ENCODE measurements at regions not wholly inside any gene's neighbourhood (a gene's known extent, or its start where the extent isn't known, plus 50 kb on each side); places are given as distances from the start of the nearest gene placed in this dataset.
"Not testable (repeated sequence)": the region's sequence is repeated elsewhere in the genome, so short reads cannot be mapped to it uniquely, and the experiment has no call there.

DNA sequence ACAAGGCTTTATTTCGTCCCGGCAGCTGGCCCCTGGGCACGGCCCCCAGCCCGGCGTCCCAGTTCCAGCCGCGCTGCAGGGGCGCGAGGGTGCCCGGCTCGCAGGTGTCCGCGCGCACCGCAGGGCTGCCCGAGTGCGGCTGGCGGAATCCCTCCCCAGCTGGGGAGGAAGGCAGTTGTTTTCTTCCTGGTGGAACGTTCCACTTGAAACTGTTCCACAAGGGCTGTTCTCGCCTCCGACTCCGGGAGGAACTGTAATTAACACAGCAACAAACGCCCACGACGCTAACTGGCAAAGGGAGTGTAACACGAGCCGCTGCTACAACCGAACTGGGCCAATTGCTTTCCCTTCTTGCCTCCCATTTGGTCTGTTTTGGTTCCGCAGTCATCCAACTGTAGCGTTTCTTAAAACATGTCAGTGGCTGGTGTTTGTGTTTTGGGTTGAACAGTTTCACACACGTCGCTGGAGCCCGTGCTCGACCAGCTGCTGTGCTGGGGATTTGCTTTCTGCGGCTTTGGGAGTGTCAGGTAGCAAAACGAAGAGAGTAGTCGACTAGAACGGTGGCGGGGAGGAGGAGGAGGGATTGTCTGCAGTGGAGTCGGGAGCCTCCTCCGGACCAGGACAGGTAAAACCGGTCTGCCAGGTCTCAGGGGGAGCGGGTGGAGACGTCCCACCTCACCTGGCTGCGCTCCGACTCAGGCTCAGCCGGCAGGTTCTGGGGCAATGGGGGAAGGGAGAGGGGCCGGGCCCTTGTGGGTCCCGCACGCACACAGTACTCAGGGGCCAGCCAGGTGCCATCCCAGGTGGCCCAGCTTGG is 131.6 kb upstream of the NIPBL start:
- peaks cover 6% of the 10 kb centered on the region for H3K4me1 ChIP-seq (ENCODE audit: low read depth, poor library complexity, severe bottlenecking)
- H4K20me1 ChIP-seq (ENCODE audit: insufficient read depth) = no peaks in the 10 kb centered on the region
- TF ChIP-seq, protein P1, sequence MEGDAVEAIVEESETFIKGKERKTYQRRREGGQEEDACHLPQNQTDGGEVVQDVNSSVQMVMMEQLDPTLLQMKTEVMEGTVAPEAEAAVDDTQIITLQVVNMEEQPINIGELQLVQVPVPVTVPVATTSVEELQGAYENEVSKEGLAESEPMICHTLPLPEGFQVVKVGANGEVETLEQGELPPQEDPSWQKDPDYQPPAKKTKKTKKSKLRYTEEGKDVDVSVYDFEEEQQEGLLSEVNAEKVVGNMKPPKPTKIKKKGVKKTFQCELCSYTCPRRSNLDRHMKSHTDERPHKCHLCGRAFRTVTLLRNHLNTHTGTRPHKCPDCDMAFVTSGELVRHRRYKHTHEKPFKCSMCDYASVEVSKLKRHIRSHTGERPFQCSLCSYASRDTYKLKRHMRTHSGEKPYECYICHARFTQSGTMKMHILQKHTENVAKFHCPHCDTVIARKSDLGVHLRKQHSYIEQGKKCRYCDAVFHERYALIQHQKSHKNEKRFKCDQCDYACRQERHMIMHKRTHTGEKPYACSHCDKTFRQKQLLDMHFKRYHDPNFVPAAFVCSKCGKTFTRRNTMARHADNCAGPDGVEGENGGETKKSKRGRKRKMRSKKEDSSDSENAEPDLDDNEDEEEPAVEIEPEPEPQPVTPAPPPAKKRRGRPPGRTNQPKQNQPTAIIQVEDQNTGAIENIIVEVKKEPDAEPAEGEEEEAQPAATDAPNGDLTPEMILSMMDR (conservative IDR thresholded peaks at IDR 0.05; ENCODE audit: low read depth, low read length) = no peak; the same call in none of the 2 replicates
- peak overlapping the region; percentile 25; the same call in 1 of the 2 replicates for H3K9ac ChIP-seq
- H3K4me3 ChIP-seq (IDR thresholded peaks at IDR 0.05; ENCODE audit: insufficient read depth, low read depth, low read length) = no peak overlapping the region
- H3K27me3 ChIP-seq (ENCODE audit: insufficient read depth, low read depth) = peaks cover 4% of the 10 kb centered on the region; the same call in 1 of the 2 replicates
- peak overlapping the region; percentile 96 for H3K4me2 ChIP-seq
- no peak overlapping the region for H3K27ac ChIP-seq
- H2AFZ ChIP-seq (ENCODE audit: low read depth) = peak overlapping the region; percentile 99
- no peaks in the 10 kb centered on the region for H3K79me2 ChIP-seq (ENCODE audit: insufficient read depth, low read depth)
- H3K36me3 ChIP-seq (ENCODE audit: insufficient read depth) = no peaks in the 10 kb centered on the region

DNA sequence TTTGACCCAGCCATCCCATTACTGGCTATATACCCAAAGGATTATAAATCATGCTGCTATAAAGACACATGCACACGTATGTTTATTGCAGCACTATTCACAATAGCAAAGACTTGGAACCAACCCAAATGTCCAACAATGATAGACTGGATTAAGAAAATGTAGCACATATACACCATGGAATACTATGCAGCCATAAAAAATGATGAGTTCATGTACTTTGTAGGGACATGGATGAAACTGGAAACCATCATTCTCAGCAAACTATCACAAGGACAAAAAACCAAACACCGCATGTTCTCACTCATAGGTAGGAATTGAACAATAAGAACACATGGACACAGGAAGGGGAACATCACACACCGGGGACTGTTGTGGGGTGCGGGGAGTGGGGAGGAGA is 128.8 kb upstream of the NIPBL start:
- not testable (repeated sequence) for H3K4me2 ChIP-seq; H3K36me3 ChIP-seq (ENCODE audit: insufficient read depth); H4K20me1 ChIP-seq (ENCODE audit: insufficient read depth); H3K27ac ChIP-seq; H3K9ac ChIP-seq; H3K27me3 ChIP-seq (ENCODE audit: insufficient read depth, low read depth); H3K4me3 ChIP-seq (IDR thresholded peaks at IDR 0.05; ENCODE audit: insufficient read depth, low read depth, low read length); H3K79me2 ChIP-seq (ENCODE audit: insufficient read depth, low read depth); H2AFZ ChIP-seq (ENCODE audit: low read depth); H3K4me1 ChIP-seq (ENCODE audit: low read depth, poor library complexity, severe bottlenecking)

DNA sequence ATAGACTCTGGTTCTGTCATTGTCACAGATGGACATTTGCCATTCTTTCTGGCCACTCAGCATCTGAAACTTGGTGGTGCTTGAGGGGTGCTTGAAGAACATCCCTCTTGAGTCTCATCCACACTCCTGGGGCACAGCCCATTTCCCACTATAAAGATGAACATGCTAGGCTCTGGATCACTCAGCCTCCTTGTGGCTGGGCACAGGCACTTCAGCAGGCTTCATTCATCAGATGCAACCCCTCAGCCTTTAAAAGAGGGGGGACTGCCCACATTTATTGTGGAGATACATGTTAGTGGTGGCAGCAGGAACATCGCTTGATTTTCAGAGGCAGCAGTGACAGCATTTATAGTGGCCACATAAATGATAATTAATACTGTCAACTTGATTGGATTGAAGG is 124.7 kb upstream of the NIPBL start:
- Histone ChIP-seq H3K4me2 (no peak overlapping the region), H3K9ac (no peak overlapping the region), H3K27me3 (ENCODE audit: insufficient read depth, low read depth) (no peaks in the 10 kb centered on the region), H3K4me3 (IDR thresholded peaks at IDR 0.05; ENCODE audit: insufficient read depth, low read depth, low read length) (no peak overlapping the region), H3K4me1 (ENCODE audit: low read depth, poor library complexity, severe bottlenecking) (no peaks in the 10 kb centered on the region), H3K79me2 (ENCODE audit: insufficient read depth, low read depth) (no peaks in the 10 kb centered on the region), H4K20me1 (ENCODE audit: insufficient read depth) (no peaks in the 10 kb centered on the region), H3K36me3 (ENCODE audit: insufficient read depth) (no peaks in the 10 kb centered on the region), H2AFZ (ENCODE audit: low read depth) (no peak overlapping the region), H3K27ac (no peak overlapping the region)
- TF ChIP-seq, protein P1 (conservative IDR thresholded peaks at IDR 0.05; ENCODE audit: low read depth, low read length) = no peak

DNA sequence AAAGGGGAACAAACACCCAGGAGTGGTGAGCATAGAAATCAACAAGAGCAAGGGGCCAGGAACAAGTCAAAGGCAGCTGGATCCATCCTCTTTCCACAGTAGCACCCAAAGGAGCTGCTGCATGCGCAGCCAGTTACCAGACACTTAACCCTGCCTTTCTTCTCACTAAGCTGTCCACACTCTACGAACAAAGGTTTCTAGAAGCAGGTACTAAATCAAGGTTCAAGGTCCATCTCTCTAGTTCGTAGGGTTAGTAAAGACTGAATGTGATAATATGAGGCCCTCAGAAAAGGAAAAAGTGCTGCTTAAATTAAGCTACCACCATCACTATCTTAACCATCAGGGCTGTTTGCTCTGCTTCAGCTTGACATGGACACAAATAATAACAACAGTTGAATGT is 121.2 kb upstream of the NIPBL start:
- Histone ChIP-seq H3K9ac (no peak overlapping the region), H3K27ac (no peak overlapping the region), H3K4me2 (no peak overlapping the region), H2AFZ (ENCODE audit: low read depth) (no peak overlapping the region), H3K27me3 (ENCODE audit: insufficient read depth, low read depth) (no peaks in the 10 kb centered on the region), H3K4me3 (IDR thresholded peaks at IDR 0.05; ENCODE audit: insufficient read depth, low read depth, low read length) (no peak overlapping the region), H3K4me1 (ENCODE audit: low read depth, poor library complexity, severe bottlenecking) (no peaks in the 10 kb centered on the region), H4K20me1 (ENCODE audit: insufficient read depth) (no peaks in the 10 kb centered on the region), H3K79me2 (ENCODE audit: insufficient read depth, low read depth) (no peaks in the 10 kb centered on the region), H3K36me3 (ENCODE audit: insufficient read depth) (no peaks in the 10 kb centered on the region)
- TF ChIP-seq, protein P1 (conservative IDR thresholded peaks at IDR 0.05; ENCODE audit: low read depth, low read length) = no peak

DNA sequence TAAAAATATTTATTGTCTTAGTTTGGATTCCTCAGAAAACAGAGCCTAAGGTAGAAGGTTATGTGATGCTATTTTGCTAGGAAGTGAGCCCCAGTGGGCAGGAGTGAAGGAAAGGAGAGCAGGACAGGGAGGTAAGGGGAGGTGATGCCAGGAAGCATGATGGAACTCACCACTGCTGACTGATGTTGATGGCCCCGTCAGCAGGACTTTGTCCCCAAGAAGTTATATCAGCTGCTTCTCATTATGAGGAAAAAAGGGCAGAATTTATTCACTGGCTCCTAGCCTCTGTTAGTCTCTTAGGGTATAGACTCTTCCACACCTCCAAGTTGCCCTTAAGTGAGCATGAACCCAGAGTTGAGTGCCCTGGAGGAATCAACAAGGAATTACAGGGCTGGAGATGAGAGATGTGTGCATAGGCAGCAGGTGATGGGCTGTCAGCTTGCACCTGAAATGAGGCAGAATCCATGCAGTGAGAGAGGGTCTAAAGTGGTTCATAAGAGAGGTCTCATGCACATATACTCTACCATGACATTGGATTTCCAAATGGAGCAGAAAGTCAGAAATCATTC is 120.6 kb upstream of the NIPBL start:
- no peak overlapping the region for H3K9ac ChIP-seq
- TF ChIP-seq, protein P1 (conservative IDR thresholded peaks at IDR 0.05; ENCODE audit: low read depth, low read length) = no peak
- H3K4me3 ChIP-seq (IDR thresholded peaks at IDR 0.05; ENCODE audit: insufficient read depth, low read depth, low read length) = no peak overlapping the region
- H4K20me1 ChIP-seq (ENCODE audit: insufficient read depth) = no peaks in the 10 kb centered on the region
- H3K36me3 ChIP-seq (ENCODE audit: insufficient read depth) = no peaks in the 10 kb centered on the region
- H3K27me3 ChIP-seq (ENCODE audit: insufficient read depth, low read depth) = no peaks in the 10 kb centered on the region
- no peaks in the 10 kb centered on the region for H3K79me2 ChIP-seq (ENCODE audit: insufficient read depth, low read depth)
- no peak overlapping the region for H2AFZ ChIP-seq (ENCODE audit: low read depth)
- no peak overlapping the region for H3K4me2 ChIP-seq
- H3K4me1 ChIP-seq (ENCODE audit: low read depth, poor library complexity, severe bottlenecking) = no peaks in the 10 kb centered on the region
- H3K27ac ChIP-seq = no peak overlapping the region
